BJ (cell line): ENCODE measurements at regions not wholly inside any gene's neighbourhood (a gene's known extent, or its start where the extent isn't known, plus 50 kb on each side); places are given as distances from the start of the nearest gene placed in this dataset.

Experiments used
- CTCF ChIA-PET: fragments of 350-600 bp; formaldehyde crosslinking; extraction: SDS; loops from one replicate; lab custom pipeline; 2021; ENCODE audit warnings: antibody characterized with exemption, inconsistent platforms; lab: Yijun Ruan, JAX
- POLR2A ChIA-PET: fragments of 300-600 bp; sonication (Branson Sonifier 250); formaldehyde crosslinking; extraction: SDS; loops from one replicate; lab custom pipeline; 2021; ENCODE audit warnings: antibody characterized with exemption; lab: Charles Lee
- DNase-seq: peaks from one replicate; pipeline ENCODE4 v3.0.0-alpha.2; 2011; ENCODE audit warnings: low read depth
- H3K27me3 ChIP-seq: 2 replicates; pipeline ENCODE4 v1.6.0; 2011; ENCODE audit warnings: low read length; ENCODE audit not compliant: control insufficient read depth, insufficient read depth
- H3K36me3 ChIP-seq: 2 replicates; pipeline ENCODE4 v1.5.1; 2011; ENCODE audit warnings: low read length; ENCODE audit not compliant: control insufficient read depth, insufficient read depth
- H3K4me3 ChIP-seq: 2 replicates; pipeline ENCODE4 v1.5.1; 2011; ENCODE audit warnings: low read depth, mild to moderate bottlenecking, control low read depth, low read length
- TF ChIP-seq, protein P1 (sequence below): IDR thresholded peaks from 2 replicates; pipeline ENCODE4 v1.5.1; 2011; ENCODE audit warnings: low read depth, mild to moderate bottlenecking, control low read depth, inconsistent platforms, low read length, moderate library complexity; ENCODE audit not compliant: insufficient read depth

- Histone ChIP-seq H3K36me3 (no peaks in the 10 kb centered on the region), H3K27me3 (no peaks in the 10 kb centered on the region), H3K4me3 (no peak overlapping the region)
- CTCF ChIA-PET = no interaction called here
- POLR2A ChIA-PET = no interaction called here
- no peak for DNase-seq
- TF ChIP-seq, protein P1, sequence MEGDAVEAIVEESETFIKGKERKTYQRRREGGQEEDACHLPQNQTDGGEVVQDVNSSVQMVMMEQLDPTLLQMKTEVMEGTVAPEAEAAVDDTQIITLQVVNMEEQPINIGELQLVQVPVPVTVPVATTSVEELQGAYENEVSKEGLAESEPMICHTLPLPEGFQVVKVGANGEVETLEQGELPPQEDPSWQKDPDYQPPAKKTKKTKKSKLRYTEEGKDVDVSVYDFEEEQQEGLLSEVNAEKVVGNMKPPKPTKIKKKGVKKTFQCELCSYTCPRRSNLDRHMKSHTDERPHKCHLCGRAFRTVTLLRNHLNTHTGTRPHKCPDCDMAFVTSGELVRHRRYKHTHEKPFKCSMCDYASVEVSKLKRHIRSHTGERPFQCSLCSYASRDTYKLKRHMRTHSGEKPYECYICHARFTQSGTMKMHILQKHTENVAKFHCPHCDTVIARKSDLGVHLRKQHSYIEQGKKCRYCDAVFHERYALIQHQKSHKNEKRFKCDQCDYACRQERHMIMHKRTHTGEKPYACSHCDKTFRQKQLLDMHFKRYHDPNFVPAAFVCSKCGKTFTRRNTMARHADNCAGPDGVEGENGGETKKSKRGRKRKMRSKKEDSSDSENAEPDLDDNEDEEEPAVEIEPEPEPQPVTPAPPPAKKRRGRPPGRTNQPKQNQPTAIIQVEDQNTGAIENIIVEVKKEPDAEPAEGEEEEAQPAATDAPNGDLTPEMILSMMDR = no peak
Measured at GRCh38 chr10:8908013-8908412, 853.5 kb downstream of the GATA3 start.

DNA sequence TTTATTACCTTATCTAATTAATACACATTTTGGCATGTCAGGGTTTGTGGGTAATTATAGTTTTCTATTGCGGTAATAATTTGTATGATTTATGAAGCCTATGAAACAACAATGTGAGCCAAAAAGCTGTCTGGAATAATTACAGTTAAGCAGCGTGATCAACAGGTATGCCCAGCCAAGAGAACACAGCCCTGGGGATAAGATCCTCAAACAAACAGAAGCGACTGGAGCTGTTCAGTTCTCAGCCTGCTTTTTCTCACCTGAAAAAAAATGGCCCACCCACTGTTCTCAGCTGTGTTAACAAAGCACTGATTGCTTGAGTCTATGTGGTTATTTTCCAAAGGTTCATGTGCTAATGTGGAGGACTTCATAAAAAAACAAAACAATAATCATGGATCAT lies 855.8 kb downstream of the GATA3 start:
- DNase-seq = no peak
- H3K4me3 ChIP-seq = no peak overlapping the region
- TF ChIP-seq, protein P1 = no peak
- ChIA-PET CTCF (no interaction called here), POLR2A (no interaction called here)
- no peaks in the 10 kb centered on the region for H3K36me3 ChIP-seq
- no peaks in the 10 kb centered on the region for H3K27me3 ChIP-seq

- DNase-seq = no peak
Measured at GRCh38 chr10:8911032-8911431, 856.5 kb downstream of the GATA3 start.

GRCh38 chr10:8912108-8912507 lies 857.6 kb downstream of the GATA3 start:
- CTCF ChIA-PET = no interaction called here
- H3K27me3 ChIP-seq = no peaks in the 10 kb centered on the region
- TF ChIP-seq, protein P1 = no peak

More at GRCh38 chr10:8911032-8911431, 856.5 kb downstream of the GATA3 start:
- TF ChIP-seq, protein P1 = no peak
- ChIA-PET CTCF (no interaction called here), POLR2A (no interaction called here)
- Histone ChIP-seq H3K27me3 (no peaks in the 10 kb centered on the region), H3K36me3 (no peaks in the 10 kb centered on the region), H3K4me3 (no peak overlapping the region)

DNA sequence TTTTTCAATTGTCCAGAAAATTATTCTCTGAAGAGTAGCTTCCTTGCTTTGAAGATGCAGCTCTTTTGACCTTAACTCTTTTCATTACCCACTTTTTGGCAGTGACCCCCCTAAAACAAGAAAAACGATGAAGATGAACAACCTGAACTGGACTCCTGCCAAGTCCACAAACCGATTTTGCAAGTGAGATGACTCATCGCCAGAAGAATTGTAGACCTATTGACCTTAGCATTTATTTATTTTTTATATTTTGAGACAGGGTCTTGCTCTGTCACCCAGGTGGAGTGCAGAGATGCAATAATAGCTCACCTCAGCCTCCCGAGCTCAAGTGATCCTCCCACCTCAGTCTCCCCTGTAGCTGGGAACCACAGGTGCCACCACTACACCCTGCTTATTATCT lies 859.2 kb downstream of the GATA3 start:
- DNase-seq = no peak
- TF ChIP-seq, protein P1 = no peak
- no peak overlapping the region for H3K4me3 ChIP-seq
- CTCF ChIA-PET = interaction anchor here (0.9 kb wide), 1 partner anchor 33 kb away, joined by 4 read pairs; no protein-coding TSS in a partner anchor
- H3K27me3 ChIP-seq = no peaks in the 10 kb centered on the region
- POLR2A ChIA-PET = no interaction called here
- H3K36me3 ChIP-seq = no peaks in the 10 kb centered on the region

More at GRCh38 chr10:8912108-8912507, 857.6 kb downstream of the GATA3 start:
- POLR2A ChIA-PET = no interaction called here
- no peak for DNase-seq
- Histone ChIP-seq H3K4me3 (no peak overlapping the region), H3K36me3 (no peaks in the 10 kb centered on the region)
